ENCODE measurements at regions not wholly inside any gene's neighbourhood (a gene's known extent, or its start where the extent isn't known, plus 50 kb on each side); places are given as distances from the start of the nearest gene placed in this dataset.
A peak's percentile ranks its signal among the peaks of the same experiment; 100 is the strongest.

DNA sequence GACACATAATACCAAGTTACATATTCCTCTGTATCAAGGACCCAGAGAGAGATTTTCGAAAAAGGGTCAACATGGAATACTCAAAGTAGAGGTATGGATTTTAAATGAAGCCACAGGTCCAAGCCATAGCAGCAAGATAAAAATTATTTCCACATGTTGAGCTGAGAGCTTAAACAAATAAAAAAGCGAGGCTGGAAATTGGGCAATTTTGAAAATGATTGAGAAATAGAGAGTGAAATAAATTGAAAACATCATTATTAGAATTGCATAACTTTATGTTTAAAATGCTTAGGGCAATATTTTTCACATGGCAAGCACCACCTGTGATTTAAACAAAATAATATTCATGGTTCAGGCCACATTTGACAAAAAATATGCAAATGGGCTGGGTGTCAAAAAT is 1251.0 kb upstream of the USP15 start:
- no peak overlapping the region for H3K27ac ChIP-seq (ENCODE audit: insufficient read depth, low read length)
- no peak overlapping the region for H3K4me2 ChIP-seq (ENCODE audit: extremely low read depth, insufficient read depth, low read length)
- H3K4me3 ChIP-seq (replicated peaks in 1 of 4; ENCODE audit: control extremely low read depth in 1 of 4, insufficient read depth in 1 of 4, low read depth in 3 of 4, low read length in 4 of 4) = no peak overlapping the region
- no peaks in the 10 kb centered on the region for H3K27me3 ChIP-seq (ENCODE audit: control insufficient read depth, insufficient read depth, low read length)
- no peaks in the 10 kb centered on the region for H3K79me2 ChIP-seq (ENCODE audit: control insufficient read depth, insufficient read depth, low read length)
- no peaks in the 10 kb centered on the region for H3K36me3 ChIP-seq (ENCODE audit: control insufficient read depth, insufficient read depth, low read length)
- DNase-seq (ENCODE audit: low read depth in 2 of 2) = peak in 1 of 2 donors; percentile 1
- H3K9ac ChIP-seq (ENCODE audit: insufficient read depth, low read length) = no peak overlapping the region
- TF ChIP-seq, protein P1, sequence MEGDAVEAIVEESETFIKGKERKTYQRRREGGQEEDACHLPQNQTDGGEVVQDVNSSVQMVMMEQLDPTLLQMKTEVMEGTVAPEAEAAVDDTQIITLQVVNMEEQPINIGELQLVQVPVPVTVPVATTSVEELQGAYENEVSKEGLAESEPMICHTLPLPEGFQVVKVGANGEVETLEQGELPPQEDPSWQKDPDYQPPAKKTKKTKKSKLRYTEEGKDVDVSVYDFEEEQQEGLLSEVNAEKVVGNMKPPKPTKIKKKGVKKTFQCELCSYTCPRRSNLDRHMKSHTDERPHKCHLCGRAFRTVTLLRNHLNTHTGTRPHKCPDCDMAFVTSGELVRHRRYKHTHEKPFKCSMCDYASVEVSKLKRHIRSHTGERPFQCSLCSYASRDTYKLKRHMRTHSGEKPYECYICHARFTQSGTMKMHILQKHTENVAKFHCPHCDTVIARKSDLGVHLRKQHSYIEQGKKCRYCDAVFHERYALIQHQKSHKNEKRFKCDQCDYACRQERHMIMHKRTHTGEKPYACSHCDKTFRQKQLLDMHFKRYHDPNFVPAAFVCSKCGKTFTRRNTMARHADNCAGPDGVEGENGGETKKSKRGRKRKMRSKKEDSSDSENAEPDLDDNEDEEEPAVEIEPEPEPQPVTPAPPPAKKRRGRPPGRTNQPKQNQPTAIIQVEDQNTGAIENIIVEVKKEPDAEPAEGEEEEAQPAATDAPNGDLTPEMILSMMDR (conservative IDR thresholded peaks at IDR 0.05 in 1 of 2, IDR thresholded peaks at IDR 0.05 in 1 of 2; ENCODE audit: low read depth in 1 of 2, low read length in 2 of 2) = no peak
- no peak for TF ChIP-seq EZH2 (IDR thresholded peaks at IDR 0.05; ENCODE audit: low read length, missing control alignments)
- H2AFZ ChIP-seq (ENCODE audit: low read length) = no peak overlapping the region
- H3K4me1 ChIP-seq (ENCODE audit: control insufficient read depth, extremely low read depth, insufficient read depth, low read length) = no peaks in the 10 kb centered on the region
- H4K20me1 ChIP-seq (ENCODE audit: control insufficient read depth, extremely low read depth, insufficient read depth, low read length) = no peaks in the 10 kb centered on the region
- H3K9me3 ChIP-seq (ENCODE audit: control insufficient read depth, insufficient read depth, low read depth, low read length) = no peaks in the 10 kb centered on the region

DNA sequence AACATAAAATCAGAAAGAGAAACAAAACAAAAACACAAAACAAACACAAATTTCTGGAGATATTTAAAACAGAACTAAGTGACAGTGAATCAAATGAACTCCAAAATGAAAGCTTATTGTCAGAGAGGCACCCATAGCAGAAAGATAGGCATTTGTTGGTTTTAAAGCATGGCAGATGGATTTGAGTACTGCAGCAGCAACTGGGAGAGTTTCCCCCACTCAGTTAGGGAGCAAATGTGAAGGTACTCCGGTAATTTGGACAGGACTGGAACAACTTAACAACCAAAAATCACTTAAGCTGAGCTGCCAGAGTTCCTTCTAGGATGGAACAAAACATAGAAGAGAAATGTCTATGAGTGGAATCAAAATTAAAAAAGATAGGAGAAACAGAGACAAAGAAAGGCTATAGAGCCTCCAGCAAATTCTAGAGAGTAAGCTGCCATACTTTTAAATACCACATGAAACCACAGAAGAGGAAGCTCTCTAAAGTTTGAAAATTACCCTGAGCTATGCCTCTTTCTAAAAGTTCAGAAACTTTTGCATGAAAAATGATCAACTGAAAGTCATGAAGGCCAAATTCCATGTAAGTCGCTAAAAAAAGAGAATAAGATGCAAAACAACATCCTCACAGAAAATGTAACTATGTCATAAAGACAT is 1248.3 kb upstream of the USP15 start:
- no peak for DNase-seq (ENCODE audit: low read depth in 2 of 2)
- Histone ChIP-seq H3K4me3 (replicated peaks in 1 of 4; ENCODE audit: control extremely low read depth in 1 of 4, insufficient read depth in 1 of 4, low read depth in 3 of 4, low read length in 4 of 4) (no peak overlapping the region), H3K4me2 (ENCODE audit: extremely low read depth, insufficient read depth, low read length) (no peak overlapping the region), H3K9ac (ENCODE audit: insufficient read depth, low read length) (no peak overlapping the region), H3K27me3 (ENCODE audit: control insufficient read depth, insufficient read depth, low read length) (no peaks in the 10 kb centered on the region), H4K20me1 (ENCODE audit: control insufficient read depth, extremely low read depth, insufficient read depth, low read length) (no peaks in the 10 kb centered on the region), H3K36me3 (ENCODE audit: control insufficient read depth, insufficient read depth, low read length) (no peaks in the 10 kb centered on the region), H3K27ac (ENCODE audit: insufficient read depth, low read length) (no peak overlapping the region), H3K79me2 (ENCODE audit: control insufficient read depth, insufficient read depth, low read length) (no peaks in the 10 kb centered on the region), H3K4me1 (ENCODE audit: control insufficient read depth, extremely low read depth, insufficient read depth, low read length) (no peaks in the 10 kb centered on the region), H3K9me3 (ENCODE audit: control insufficient read depth, insufficient read depth, low read depth, low read length) (no peaks in the 10 kb centered on the region), H2AFZ (ENCODE audit: low read length) (no peak overlapping the region)
- no peak for TF ChIP-seq EZH2 (IDR thresholded peaks at IDR 0.05; ENCODE audit: low read length, missing control alignments)
- TF ChIP-seq, protein P1 (conservative IDR thresholded peaks at IDR 0.05 in 1 of 2, IDR thresholded peaks at IDR 0.05 in 1 of 2; ENCODE audit: low read depth in 1 of 2, low read length in 2 of 2) = no peak

DNA sequence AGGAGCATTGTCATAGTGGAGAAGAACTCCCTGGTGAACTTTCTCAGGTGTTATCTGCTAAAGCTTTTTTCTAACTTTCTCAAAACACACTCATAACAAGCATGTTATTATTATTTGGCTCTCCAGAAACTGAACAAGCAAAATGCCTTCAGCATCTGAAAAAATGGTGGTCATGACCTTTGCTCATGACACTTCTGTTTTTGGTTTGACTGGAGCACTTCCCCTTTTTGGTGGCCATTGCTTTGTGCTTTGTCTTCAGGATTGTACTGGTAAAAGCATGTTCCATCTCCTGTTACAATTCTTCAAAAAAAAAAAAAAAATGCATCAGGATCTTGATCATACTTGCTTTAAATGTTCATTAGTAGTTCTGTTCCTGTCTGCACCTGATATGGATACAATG is 1241.6 kb upstream of the USP15 start:
- no peak overlapping the region for H3K9ac ChIP-seq (ENCODE audit: insufficient read depth, low read length)
- DNase-seq (ENCODE audit: low read depth in 2 of 2) = no peak

More for the DNA sequence above, 1241.6 kb upstream of the USP15 start:
- Histone ChIP-seq H3K4me2 (ENCODE audit: extremely low read depth, insufficient read depth, low read length) (no peak overlapping the region), H3K27ac (ENCODE audit: insufficient read depth, low read length) (no peak overlapping the region), H3K36me3 (ENCODE audit: control insufficient read depth, insufficient read depth, low read length) (no peaks in the 10 kb centered on the region), H3K4me3 (replicated peaks in 1 of 4; ENCODE audit: control extremely low read depth in 1 of 4, insufficient read depth in 1 of 4, low read depth in 3 of 4, low read length in 4 of 4) (no peak overlapping the region), H3K4me1 (ENCODE audit: control insufficient read depth, extremely low read depth, insufficient read depth, low read length) (no peaks in the 10 kb centered on the region), H2AFZ (ENCODE audit: low read length) (no peak overlapping the region), H3K79me2 (ENCODE audit: control insufficient read depth, insufficient read depth, low read length) (no peaks in the 10 kb centered on the region), H3K27me3 (ENCODE audit: control insufficient read depth, insufficient read depth, low read length) (no peaks in the 10 kb centered on the region), H4K20me1 (ENCODE audit: control insufficient read depth, extremely low read depth, insufficient read depth, low read length) (no peaks in the 10 kb centered on the region), H3K9me3 (ENCODE audit: control insufficient read depth, insufficient read depth, low read depth, low read length) (peaks cover 1% of the 10 kb centered on the region)
- TF ChIP-seq, protein P1 (conservative IDR thresholded peaks at IDR 0.05 in 1 of 2, IDR thresholded peaks at IDR 0.05 in 1 of 2; ENCODE audit: low read depth in 1 of 2, low read length in 2 of 2) = no peak
- TF ChIP-seq EZH2 (IDR thresholded peaks at IDR 0.05; ENCODE audit: low read length, missing control alignments) = no peak

Measured in fibroblast of lung (primary cell).